MCF 10A (cell line): ENCODE measurements at regions not wholly inside any gene's neighbourhood (a gene's known extent, or its start where the extent isn't known, plus 50 kb on each side); places are given as distances from the start of the nearest gene placed in this dataset.

Experiments used
- BruUV-seq: library from RNA; stranded (reverse); fragments of 400-500 nt; replicated peaks from 2 replicates; lab custom pipeline; 2021; lab: Mats Ljungman, UMichigan
- CTCF ChIA-PET: fragments of 300-600 bp; sonication (Branson Sonifier 250); formaldehyde crosslinking; extraction: SDS; loops from one replicate; lab custom pipeline; 2021; ENCODE audit warnings: antibody characterized with exemption, inconsistent platforms; lab: Yijun Ruan, JAX
- POLR2A ChIA-PET: fragments of 300-600, 350-650 bp; sonication (Branson Sonifier 250); formaldehyde crosslinking; extraction: SDS; loops from one replicate; lab custom pipeline; 2020; ENCODE audit warnings: antibody characterized with exemption, inconsistent platforms; lab: Yijun Ruan, JAX
- DNase-seq: peaks from one replicate; pipeline ENCODE4 v3.0.0-alpha.2; 2018; ENCODE audit not compliant: unreplicated experiment
- H3K27ac Mint-ChIP-seq: one replicate; pipeline ENCODE4 v1.8.0; 2022; ENCODE audit warnings: mild to moderate bottlenecking, low read depth, mixed read lengths; ENCODE audit not compliant: unreplicated experiment
- H3K27me3 Mint-ChIP-seq: one replicate; pipeline ENCODE4 v1.8.0; 2022; ENCODE audit warnings: mixed read lengths; ENCODE audit not compliant: insufficient read depth, unreplicated experiment
- H3K36me3 Mint-ChIP-seq: one replicate; pipeline ENCODE4 v1.8.0; 2022; ENCODE audit warnings: mild to moderate bottlenecking, moderate library complexity, mixed read lengths; ENCODE audit not compliant: insufficient read depth, unreplicated experiment
- H3K4me1 Mint-ChIP-seq: one replicate; pipeline ENCODE4 v1.8.0; 2022; ENCODE audit warnings: mixed read lengths; ENCODE audit not compliant: insufficient read depth, unreplicated experiment
- H3K4me3 Mint-ChIP-seq: one replicate; pipeline ENCODE4 v1.8.0; 2022; ENCODE audit warnings: mild to moderate bottlenecking, moderate library complexity, mixed read lengths; ENCODE audit not compliant: unreplicated experiment
- H3K9me3 Mint-ChIP-seq: one replicate; pipeline ENCODE4 v1.8.0; 2022; ENCODE audit warnings: mixed read lengths; ENCODE audit not compliant: unreplicated experiment
- CTCF ChIP-seq: fragments of 200-600 bp; IDR thresholded peaks from one replicate; pipeline ENCODE4 v1.8.0; 2022; ENCODE audit warnings: antibody characterized with exemption, mild to moderate bottlenecking; ENCODE audit not compliant: unreplicated experiment
- intact Hi-C: fragments of 100-400 bp; cut with micrococcal nuclease; formaldehyde crosslinking; loops from 2 replicates; pipeline ENCODE4 v1.14.1; 2022

GRCh38 chr13:91148098-91148497 lies 199.4 kb upstream of the MIR17HG start:
- H3K4me1 Mint-ChIP-seq, result no peaks in the 10 kb centered on the region
- intact Hi-C loops, result no loop called here
- ChIA-PET POLR2A (no interaction called here), CTCF (interaction anchor here (0.8 kb wide), 1 partner anchor 98 kb away, joined by 3 read pairs; no protein-coding TSS in a partner anchor)
- H3K4me3 Mint-ChIP-seq, result no peak overlapping the region
- DNase-seq, result no peak
- H3K27ac Mint-ChIP-seq, result no peak overlapping the region
- no peaks in the 10 kb centered on the region for H3K9me3 Mint-ChIP-seq
- H3K36me3 Mint-ChIP-seq, result no peaks in the 10 kb centered on the region
- H3K27me3 Mint-ChIP-seq, result peaks cover 89% of the 10 kb centered on the region
- BruUV-seq, result no TSS peak
- no peak for TF ChIP-seq CTCF

GRCh38 chr13:91151921-91152320 lies 195.6 kb upstream of the MIR17HG start:
- no peak for TF ChIP-seq CTCF
- intact Hi-C loops, result no loop called here
- Mint-ChIP-seq H3K4me1 (no peaks in the 10 kb centered on the region), H3K27ac (no peak overlapping the region), H3K27me3 (peaks cover 89% of the 10 kb centered on the region), H3K9me3 (no peaks in the 10 kb centered on the region), H3K36me3 (no peaks in the 10 kb centered on the region), H3K4me3 (no peak overlapping the region)
- ChIA-PET POLR2A (no interaction called here), CTCF (no interaction called here)
- no peak for DNase-seq
- no TSS peak for BruUV-seq

GRCh38 chr13:91153372-91153771 lies 194.1 kb upstream of the MIR17HG start:
- ChIA-PET CTCF (no interaction called here), POLR2A (no interaction called here)
- intact Hi-C loops, result no loop called here
- Mint-ChIP-seq H3K9me3 (no peaks in the 10 kb centered on the region), H3K4me3 (no peak overlapping the region), H3K36me3 (no peaks in the 10 kb centered on the region), H3K27me3 (peaks cover 89% of the 10 kb centered on the region), H3K4me1 (no peaks in the 10 kb centered on the region), H3K27ac (no peak overlapping the region)
- TF ChIP-seq CTCF, result no peak
- no TSS peak for BruUV-seq
- no peak for DNase-seq

GRCh38 chr13:91154558-91155353 lies 192.7 kb upstream of the MIR17HG start:
- H3K4me3 Mint-ChIP-seq, result no peak overlapping the region
- peaks cover 96% of the 10 kb centered on the region for H3K27me3 Mint-ChIP-seq
- ChIA-PET POLR2A (no interaction called here), CTCF (no interaction called here)
- BruUV-seq, result no TSS peak
- no peak for DNase-seq
- H3K36me3 Mint-ChIP-seq, result no peaks in the 10 kb centered on the region
- H3K9me3 Mint-ChIP-seq, result no peaks in the 10 kb centered on the region
- no peaks in the 10 kb centered on the region for H3K4me1 Mint-ChIP-seq
- intact Hi-C loops, result no loop called here
- no peak overlapping the region for H3K27ac Mint-ChIP-seq
- no peak for TF ChIP-seq CTCF
